ENCODE measurements at regions not wholly inside any gene's neighbourhood (a gene's known extent, or its start where the extent isn't known, plus 50 kb on each side); places are given as distances from the start of the nearest gene placed in this dataset.

GRCh38 chr16:86202760-86203426, 303.9 kb downstream of the IRF8 start:
- no peak for DNase-seq

- DNase-seq, result no peak
Measured at GRCh38 chr16:86203557-86204275, 304.8 kb downstream of the IRF8 start.

- DNase-seq, result no peak
Measured at GRCh38 chr16:86205521-86206245, 304.6 kb upstream of the FOXF1 start.

- no peak for DNase-seq
Measured at GRCh38 chr16:86207350-86207749, 303.0 kb upstream of the FOXF1 start.

GRCh38 chr16:86209202-86209601, 301.1 kb upstream of the FOXF1 start:
- DNase-seq, result no peak

GRCh38 chr16:86210403-86211193, 299.7 kb upstream of the FOXF1 start:
- no peak for DNase-seq

GRCh38 chr16:86211265-86211664, 299.1 kb upstream of the FOXF1 start:
- no peak for DNase-seq

GRCh38 chr16:86211800-86212199, 298.5 kb upstream of the FOXF1 start:
- DNase-seq, result no peak

- DNase-seq, result no peak
Measured at GRCh38 chr16:86212706-86213436, 297.5 kb upstream of the FOXF1 start.

- no peak for DNase-seq
Measured at GRCh38 chr16:86213437-86214205, 296.7 kb upstream of the FOXF1 start.

- DNase-seq, result no peak
Measured at GRCh38 chr16:86214326-86215232, 295.7 kb upstream of the FOXF1 start.

GRCh38 chr16:86215233-86215978, 294.9 kb upstream of the FOXF1 start:
- DNase-seq, result no peak

- no peak for DNase-seq
Measured at GRCh38 chr16:86215979-86216585, 294.2 kb upstream of the FOXF1 start.

- no peak for DNase-seq
Measured at GRCh38 chr16:86216591-86216990, 293.7 kb upstream of the FOXF1 start.

- DNase-seq, result no peak
Measured at GRCh38 chr16:86217001-86217890, 293.1 kb upstream of the FOXF1 start.

- DNase-seq, result no peak
Measured at GRCh38 chr16:86217891-86218270, 292.4 kb upstream of the FOXF1 start.

GRCh38 chr16:86218479-86219170, 291.7 kb upstream of the FOXF1 start:
- DNase-seq, result no peak

Measured in CD4-positive, alpha-beta T cell treated with Interleukin-21 for 1 hour (primary cell).